GM21381 (cell line): ENCODE measurements at regions not wholly inside any gene's neighbourhood (a gene's known extent, or its start where the extent isn't known, plus 50 kb on each side); places are given as distances from the start of the nearest gene placed in this dataset.
"Not testable (repeated sequence)": the region's sequence is repeated elsewhere in the genome, so short reads cannot be mapped to it uniquely, and the experiment has no call there.

ENCODE experiments used
- ATAC-seq: cut with Tn5 transposase; IDR thresholded peaks from one replicate; pipeline ENCODE4 v1.9.1; 2021; ENCODE audit warnings: mild to moderate bottlenecking, moderate library complexity; ENCODE audit not compliant: unreplicated experiment

GRCh38 chr5:92380069-92380770 is 997.1 kb upstream of the ARRDC3 start:
- no peak for ATAC-seq

- no peak for ATAC-seq
Observed at GRCh38 chr5:92378966-92379611, 996.0 kb upstream of the ARRDC3 start.

GRCh38 chr5:92374859-92375258 is 991.7 kb upstream of the ARRDC3 start:
- no peak for ATAC-seq

GRCh38 chr5:92372766-92373165 is 989.6 kb upstream of the ARRDC3 start:
- ATAC-seq = no peak

- ATAC-seq = no peak
Observed at GRCh38 chr5:92371889-92372235, 988.7 kb upstream of the ARRDC3 start.

- ATAC-seq = no peak
Observed at GRCh38 chr5:92371171-92371888, 988.2 kb upstream of the ARRDC3 start.

- ATAC-seq = no peak
Observed at GRCh38 chr5:92370032-92370431, 986.9 kb upstream of the ARRDC3 start.

GRCh38 chr5:92369587-92369986 is 986.5 kb upstream of the ARRDC3 start:
- no peak for ATAC-seq

- ATAC-seq = no peak
Observed at GRCh38 chr5:92364986-92365550, 982.0 kb upstream of the ARRDC3 start.

GRCh38 chr5:92353107-92354030 is 970.3 kb upstream of the ARRDC3 start:
- no peak for ATAC-seq

GRCh38 chr5:92337772-92338234 is 954.7 kb upstream of the ARRDC3 start:
- ATAC-seq = no peak

- ATAC-seq = no peak
Observed at GRCh38 chr5:92332039-92332438, 948.9 kb upstream of the ARRDC3 start.

GRCh38 chr5:92330365-92330764 is 947.2 kb upstream of the ARRDC3 start:
- no peak for ATAC-seq

GRCh38 chr5:92329759-92330158 is 946.6 kb upstream of the ARRDC3 start:
- no peak for ATAC-seq

- ATAC-seq = no peak
Observed at GRCh38 chr5:92328584-92329259, 945.6 kb upstream of the ARRDC3 start.

- ATAC-seq = no peak
Observed at GRCh38 chr5:92320446-92320845, 937.3 kb upstream of the ARRDC3 start.

GRCh38 chr5:92313385-92313784 is 930.3 kb upstream of the ARRDC3 start:
- ATAC-seq = no peak

GRCh38 chr5:92309336-92309991 is 926.3 kb upstream of the ARRDC3 start:
- no peak for ATAC-seq

- no peak for ATAC-seq
Observed at GRCh38 chr5:92308679-92309078, 925.6 kb upstream of the ARRDC3 start.

GRCh38 chr5:92302356-92302755 is 919.2 kb upstream of the ARRDC3 start:
- ATAC-seq = not testable (repeated sequence)
